WI38 (cell line): ENCODE measurements at regions not wholly inside any gene's neighbourhood (a gene's known extent, or its start where the extent isn't known, plus 50 kb on each side); places are given as distances from the start of the nearest gene placed in this dataset.
"Not testable (repeated sequence)": the region's sequence is repeated elsewhere in the genome, so short reads cannot be mapped to it uniquely, and the experiment has no call there.

ENCODE experiments used
- H3K4me3 ChIP-seq: 2 replicates; pipeline ENCODE4 v1.5.1; 2011; ENCODE audit warnings: low read depth, mild to moderate bottlenecking, control low read depth, low read length
- CTCF ChIP-seq: IDR thresholded peaks from 2 replicates; pipeline ENCODE4 v1.5.1; 2012; ENCODE audit warnings: low read depth, mild to moderate bottlenecking, control low read depth, low read length

- TF ChIP-seq CTCF, result no peak
- H3K4me3 ChIP-seq, result no peak overlapping the region
Measured at GRCh38 chr10:35872671-35873070, 230.6 kb upstream of the FZD8 start.

GRCh38 chr10:35870665-35871310 lies 228.7 kb upstream of the FZD8 start:
- TF ChIP-seq CTCF, result no peak
- no peak overlapping the region for H3K4me3 ChIP-seq

GRCh38 chr10:35858676-35859283 lies 216.7 kb upstream of the FZD8 start:
- not testable (repeated sequence) for H3K4me3 ChIP-seq

GRCh38 chr10:35857860-35858259 lies 215.8 kb upstream of the FZD8 start:
- no peak for TF ChIP-seq CTCF

GRCh38 chr10:35855155-35855947 lies 213.3 kb upstream of the FZD8 start:
- TF ChIP-seq CTCF, result no peak
- H3K4me3 ChIP-seq, result no peak overlapping the region

More at GRCh38 chr10:35857860-35858259, 215.8 kb upstream of the FZD8 start:
- H3K4me3 ChIP-seq, result no peak overlapping the region

- no peak for TF ChIP-seq CTCF
- H3K4me3 ChIP-seq, result no peak overlapping the region
Measured at GRCh38 chr10:35854661-35855060, 212.6 kb upstream of the FZD8 start.

GRCh38 chr10:35852721-35853120 lies 210.6 kb upstream of the FZD8 start:
- H3K4me3 ChIP-seq, result no peak overlapping the region
- TF ChIP-seq CTCF, result no peak
